Head of caudate nucleus (tissue), 42 donors: ENCODE measurements at regions not wholly inside any gene's neighbourhood (a gene's known extent, or its start where the extent isn't known, plus 50 kb on each side); places are given as distances from the start of the nearest gene placed in this dataset.

Experiments
- DNase-seq, 42 donors: peaks; one replicate each; pipeline versions ENCODE4 v3.0.0 to v3.0.0-alpha.2; 2020 to 2021; ENCODE audit warnings: mixed read lengths in 7 of 42
- intact Hi-C: fragments of 100-400 bp; cut with DNase I; formaldehyde crosslinking; loops from one replicate; pipeline ENCODE4 v1.15.0; 2022

DNA sequence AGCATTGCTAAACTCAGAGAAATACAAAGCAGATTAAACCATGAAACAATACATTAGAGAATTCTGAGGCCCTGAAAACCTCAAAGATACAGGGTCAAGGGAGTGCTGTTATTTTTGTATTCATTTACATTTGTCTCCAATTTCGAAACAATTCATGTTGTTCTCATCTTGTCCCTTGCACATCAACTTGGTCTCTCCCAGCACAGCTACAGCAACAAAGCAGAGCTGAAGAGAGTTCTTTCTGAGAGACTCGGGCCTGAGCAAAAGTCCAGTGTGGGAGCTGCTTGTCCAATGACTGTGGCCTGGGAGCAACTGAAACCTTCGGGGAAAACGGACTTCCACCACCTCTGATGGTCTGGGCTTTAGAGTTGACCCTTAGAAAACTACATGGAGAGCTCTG is 79.4 kb upstream of the CDKN3 start:
- intact Hi-C loops, result no loop called here

DNA sequence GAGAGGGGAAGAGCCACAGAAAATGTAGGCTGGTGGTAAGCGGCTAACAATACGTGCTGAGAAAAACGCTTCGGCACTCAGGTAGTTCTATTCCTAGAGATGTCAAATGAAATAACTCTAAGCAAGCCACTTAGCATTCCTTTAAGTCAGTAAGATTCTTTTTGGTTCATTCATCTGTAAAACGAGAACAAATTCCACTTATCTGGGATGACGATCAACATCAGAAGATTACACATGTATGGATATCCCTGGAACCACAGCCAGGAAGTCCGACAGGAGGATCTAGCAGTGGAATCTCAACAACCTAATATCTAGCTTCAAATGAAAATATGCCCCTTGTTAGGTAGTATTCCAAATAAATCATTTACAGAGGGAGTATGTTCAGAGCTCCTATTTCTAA is 74.6 kb upstream of the CDKN3 start:
- DNase-seq, result no peak
- intact Hi-C loops, result no loop called here

More for the DNA sequence above, 79.4 kb upstream of the CDKN3 start:
- DNase-seq, result no peak

DNA sequence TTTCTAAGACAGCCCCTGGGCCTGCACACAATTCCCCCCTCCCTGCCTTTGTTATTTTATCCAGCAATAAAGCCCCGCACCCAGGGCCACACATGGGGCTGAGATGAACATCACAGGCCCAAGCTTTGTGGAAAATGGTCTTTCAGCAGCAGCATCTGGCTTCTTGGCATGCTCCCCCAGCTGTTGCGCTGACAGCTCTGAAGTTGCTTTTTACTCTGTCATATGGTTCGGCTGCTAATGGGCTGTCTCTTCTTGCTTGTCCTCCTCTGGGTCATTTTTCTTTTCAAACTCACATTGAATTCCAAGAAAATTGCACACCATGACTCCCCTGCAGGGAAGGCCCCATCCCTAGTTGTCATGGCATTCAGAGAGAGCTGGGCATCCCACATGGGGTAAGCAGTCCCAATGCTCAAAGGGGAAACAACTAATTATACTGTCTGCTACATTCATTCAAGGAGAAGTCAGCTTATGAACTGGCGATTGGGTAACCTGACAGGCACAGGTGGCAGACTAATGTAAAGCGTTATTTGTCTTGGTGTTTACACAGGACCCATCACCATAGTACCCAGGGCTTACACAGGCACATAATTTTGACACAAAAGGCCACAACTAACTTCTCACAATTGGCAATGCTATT is 74.0 kb upstream of the CDKN3 start:
- intact Hi-C loops, result no loop called here
- peak in 5 of 42 donors; percentile 7 to 18 (median 9) for DNase-seq

DNA sequence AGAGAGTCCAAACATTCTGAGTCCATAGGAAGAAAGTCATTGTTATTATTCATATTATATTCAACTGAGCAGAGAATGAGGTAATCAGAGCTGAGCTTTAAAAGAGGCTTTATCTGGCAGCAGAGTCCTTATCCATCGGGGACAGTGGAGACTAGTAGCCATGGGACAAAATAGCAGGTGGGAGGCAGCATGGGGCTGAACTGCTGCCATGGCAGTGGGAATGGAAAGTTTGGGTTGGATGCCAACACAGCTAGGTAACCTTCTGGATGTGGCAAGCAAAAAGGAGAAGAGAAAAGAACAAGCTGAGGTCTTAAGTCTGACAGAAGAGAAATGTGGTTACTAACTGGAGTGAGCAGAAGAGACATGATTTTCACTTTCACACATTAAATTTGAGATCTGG is 71.0 kb upstream of the CDKN3 start:
- intact Hi-C loops, result no loop called here
- DNase-seq, result no peak

DNA sequence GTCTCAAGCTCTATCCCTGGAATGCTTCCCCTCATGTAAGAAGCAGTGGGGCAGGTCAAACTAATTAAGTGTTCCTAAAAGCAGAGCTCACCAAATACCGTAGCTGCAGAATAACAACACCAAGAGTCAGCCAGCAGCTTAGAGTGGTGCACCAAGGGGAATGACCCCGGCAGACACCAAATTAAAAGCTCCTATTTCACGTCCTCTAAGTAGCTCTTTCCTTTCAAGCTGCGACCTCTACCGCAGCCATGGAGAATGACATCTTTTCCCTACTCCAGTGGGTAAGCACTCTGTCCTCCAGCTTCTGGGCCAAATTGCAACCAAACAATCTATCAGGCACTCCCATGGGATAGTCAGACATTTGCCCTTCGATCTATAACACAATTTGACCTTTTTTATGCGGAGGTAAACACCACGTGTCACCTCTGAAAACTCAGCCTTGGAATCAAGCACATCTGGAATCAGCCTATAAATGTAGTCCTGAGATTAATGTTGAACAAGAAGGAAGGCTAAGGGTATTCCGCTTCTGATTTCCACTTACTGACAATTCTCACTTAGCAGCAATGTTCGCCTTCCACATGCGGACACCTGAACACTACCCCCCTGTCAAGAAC is 67.6 kb upstream of the CDKN3 start:
- intact Hi-C loops, result no loop called here
- peak in 35 of 42 donors; percentile 9 to 78 (median 43) for DNase-seq

DNA sequence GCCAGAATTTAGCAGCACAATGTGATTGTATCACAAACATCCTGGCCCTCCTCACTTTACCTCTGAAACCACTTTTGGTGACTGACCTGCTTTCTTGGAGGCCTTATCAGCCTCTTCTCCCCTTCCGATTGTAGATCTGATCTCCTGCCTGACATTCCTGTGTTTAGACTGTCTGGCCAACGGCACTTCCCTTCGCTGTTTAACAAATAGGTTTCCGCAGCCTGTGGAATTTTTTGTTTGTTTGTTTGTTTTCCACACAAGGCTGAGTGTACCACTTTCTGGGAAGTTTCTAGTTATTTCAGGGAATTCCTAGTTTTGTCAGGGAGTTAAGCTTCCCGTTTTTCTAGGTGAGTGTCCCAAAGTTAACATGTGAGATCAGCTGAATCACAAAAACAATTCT is 65.9 kb upstream of the CDKN3 start:
- intact Hi-C loops, result no loop called here
- no peak for DNase-seq

DNA sequence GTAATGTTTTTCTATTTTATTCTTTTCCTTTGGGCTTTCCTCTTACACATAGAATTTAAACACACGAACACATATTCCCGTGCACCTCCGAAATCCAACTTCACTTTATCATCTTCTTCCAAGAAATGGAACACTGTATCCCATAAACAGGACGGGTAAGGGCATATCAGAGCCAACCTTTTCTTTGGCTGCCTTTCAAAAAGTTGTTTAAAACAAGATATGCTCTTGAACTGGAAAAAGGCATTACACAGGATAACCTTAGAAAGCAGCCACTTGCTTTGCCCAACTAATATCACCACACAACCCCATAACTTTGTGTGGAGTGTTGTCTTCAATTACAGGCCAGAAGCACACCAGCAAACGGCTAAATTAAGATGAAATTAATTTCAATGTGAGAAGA is 65.3 kb upstream of the CDKN3 start:
- intact Hi-C loops, result no loop called here
- no peak for DNase-seq

DNA sequence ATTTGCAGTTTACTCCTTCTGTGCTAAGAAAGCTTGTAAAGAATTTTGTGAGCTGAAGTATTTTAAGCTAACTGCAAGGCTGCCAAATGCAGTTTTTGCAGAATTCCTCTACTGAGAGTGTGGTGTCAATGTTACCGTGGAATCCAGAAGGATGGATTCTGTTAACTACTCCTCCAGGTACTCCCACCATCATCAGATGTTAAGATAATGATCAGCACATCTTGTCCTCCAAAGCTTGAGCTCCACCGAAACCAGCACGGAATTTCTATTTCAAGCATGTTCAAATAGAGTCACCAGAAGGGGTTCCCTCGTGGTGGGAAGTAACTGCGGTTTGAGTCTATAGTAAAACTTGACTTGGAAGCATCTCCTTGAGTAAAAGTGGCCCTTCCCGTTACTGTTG is 64.3 kb upstream of the CDKN3 start:
- intact Hi-C loops, result no loop called here
- peak in 6 of 42 donors; percentile 5 to 38 (median 18) for DNase-seq

DNA sequence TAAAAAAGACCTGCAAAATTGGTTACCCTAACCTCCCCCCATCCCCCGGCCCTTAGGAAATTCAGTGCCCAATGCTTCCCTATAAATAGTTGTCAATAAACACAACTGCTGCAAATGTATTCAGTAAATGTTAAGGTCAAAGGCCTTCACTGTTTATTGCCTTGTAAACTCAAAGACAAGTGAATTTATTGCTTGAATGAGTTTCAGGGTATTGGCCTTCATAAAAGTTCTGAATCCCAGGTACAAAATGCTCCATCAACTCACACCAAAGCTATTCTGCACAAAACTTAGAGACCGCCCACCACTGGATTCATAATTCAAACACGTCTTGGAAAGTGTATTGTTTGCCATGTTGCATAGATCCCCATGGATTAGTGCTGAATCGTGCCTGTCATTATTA is 63.3 kb upstream of the CDKN3 start:
- intact Hi-C loops, result no loop called here
- DNase-seq, result no peak

DNA sequence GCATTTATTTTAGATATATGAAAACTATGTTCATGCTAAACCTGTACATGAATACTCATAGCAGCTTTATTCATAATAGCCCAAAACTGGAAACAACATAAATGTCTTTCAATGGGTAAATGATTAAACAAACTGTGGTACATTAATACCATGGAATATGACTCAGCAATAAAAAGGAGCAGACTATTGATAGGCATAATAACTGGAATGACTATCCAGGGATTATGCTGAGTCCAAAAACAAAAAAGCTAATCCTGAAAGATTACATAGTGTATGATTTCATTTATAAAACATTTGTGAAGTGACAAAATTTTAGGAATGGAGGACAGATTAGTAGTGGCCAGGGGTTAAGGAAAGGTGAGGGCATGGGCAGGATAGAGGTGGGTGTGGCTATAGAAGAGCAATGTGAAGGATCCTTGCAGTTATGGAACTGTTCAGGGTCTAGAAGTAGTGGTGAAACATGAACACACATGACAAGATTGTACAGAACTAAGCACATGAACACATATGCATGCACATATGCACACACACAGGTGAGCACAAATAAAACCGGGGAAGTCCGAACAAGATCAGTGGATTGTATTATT is 61.1 kb upstream of the CDKN3 start:
- no peak for DNase-seq
- intact Hi-C loops, result no loop called here

DNA sequence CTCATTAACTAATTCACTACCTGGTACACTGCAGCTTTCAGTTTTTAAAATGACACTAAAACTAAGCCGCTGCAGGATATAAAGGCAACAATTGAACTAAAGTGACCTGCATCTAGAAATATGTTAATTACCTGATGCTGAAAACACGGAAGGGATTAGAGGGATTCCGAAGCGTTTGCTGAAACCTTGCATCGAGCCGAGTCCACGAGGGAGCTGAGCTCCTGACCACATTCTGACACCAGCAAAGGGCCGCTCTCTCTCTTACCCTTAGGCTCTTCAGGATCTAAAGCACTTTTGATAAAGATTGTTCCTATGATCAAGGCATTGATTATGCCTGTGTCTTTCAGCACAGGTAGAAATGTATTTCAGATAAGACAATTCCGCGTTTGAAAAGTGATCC is 59.5 kb upstream of the CDKN3 start:
- no peak for DNase-seq
- intact Hi-C loops, result no loop called here

DNA sequence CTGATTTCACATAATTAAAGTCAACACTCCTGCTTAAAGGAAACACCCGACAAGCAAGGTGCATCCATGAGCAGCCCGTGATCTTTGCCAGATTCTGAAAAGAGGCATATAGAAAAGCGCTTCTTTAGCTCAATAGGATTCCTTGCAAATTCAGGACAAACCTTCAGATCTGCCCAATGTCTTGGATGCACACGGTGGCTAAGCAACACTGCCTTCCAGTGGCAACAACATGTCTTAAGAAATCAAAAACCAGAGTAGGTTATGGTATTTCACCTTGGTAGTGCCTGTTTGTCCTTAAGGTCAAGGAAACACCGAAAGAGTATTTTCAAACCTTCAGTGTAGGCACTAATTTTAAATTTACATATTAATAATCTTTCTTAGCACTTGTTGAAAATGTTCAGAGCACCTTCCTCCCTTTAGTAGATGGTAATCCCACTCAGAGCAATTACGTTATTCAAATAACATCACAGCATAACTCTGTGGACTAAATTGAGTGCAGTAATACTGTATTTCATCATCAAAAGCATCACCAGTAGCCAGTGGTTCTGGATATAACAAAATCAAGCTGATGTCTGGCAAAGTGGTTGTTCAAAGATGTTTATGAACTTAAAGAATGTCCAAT is 58.0 kb upstream of the CDKN3 start:
- intact Hi-C loops, result no loop called here
- DNase-seq, result no peak

DNA sequence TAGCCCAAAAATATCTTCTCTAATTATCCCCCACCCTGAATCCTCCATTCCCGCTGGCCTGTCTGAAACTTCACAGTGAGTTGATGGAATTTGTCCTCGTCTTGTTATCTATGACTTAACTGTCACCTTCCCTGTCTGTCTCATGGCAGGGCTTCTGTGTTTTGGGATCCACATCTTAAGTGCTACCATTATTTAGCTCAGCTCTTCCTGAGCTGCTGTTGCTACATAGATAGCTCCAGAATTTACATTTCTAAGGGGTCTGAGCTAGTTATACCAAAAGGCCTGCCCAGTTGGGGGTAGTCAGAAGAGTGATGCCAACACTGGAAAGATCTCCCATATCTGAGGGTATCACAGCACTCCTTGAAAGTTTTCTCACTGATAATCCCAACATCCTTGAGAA is 57.0 kb upstream of the CDKN3 start:
- intact Hi-C loops, result no loop called here
- no peak for DNase-seq

DNA sequence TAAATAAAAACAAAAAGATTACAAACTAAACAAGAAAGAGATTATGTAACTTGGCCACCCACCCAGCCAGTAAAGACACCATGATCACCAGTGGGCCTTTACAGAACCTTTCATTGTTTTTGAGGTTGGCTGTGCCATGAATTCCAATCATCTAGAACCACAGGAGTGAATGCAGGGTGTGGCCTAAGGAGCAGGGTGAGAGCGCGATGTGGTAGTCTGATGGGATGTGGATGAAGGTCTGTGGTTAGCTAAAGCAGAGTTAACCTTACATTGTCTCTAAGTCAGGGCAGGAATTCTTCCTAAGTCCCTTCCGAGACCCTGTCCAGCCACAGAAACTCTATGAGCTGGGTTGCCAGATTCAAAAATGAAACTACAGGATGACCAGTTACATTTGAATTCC is 54.0 kb upstream of the CDKN3 start:
- intact Hi-C loops, result no loop called here
- DNase-seq, result no peak

DNA sequence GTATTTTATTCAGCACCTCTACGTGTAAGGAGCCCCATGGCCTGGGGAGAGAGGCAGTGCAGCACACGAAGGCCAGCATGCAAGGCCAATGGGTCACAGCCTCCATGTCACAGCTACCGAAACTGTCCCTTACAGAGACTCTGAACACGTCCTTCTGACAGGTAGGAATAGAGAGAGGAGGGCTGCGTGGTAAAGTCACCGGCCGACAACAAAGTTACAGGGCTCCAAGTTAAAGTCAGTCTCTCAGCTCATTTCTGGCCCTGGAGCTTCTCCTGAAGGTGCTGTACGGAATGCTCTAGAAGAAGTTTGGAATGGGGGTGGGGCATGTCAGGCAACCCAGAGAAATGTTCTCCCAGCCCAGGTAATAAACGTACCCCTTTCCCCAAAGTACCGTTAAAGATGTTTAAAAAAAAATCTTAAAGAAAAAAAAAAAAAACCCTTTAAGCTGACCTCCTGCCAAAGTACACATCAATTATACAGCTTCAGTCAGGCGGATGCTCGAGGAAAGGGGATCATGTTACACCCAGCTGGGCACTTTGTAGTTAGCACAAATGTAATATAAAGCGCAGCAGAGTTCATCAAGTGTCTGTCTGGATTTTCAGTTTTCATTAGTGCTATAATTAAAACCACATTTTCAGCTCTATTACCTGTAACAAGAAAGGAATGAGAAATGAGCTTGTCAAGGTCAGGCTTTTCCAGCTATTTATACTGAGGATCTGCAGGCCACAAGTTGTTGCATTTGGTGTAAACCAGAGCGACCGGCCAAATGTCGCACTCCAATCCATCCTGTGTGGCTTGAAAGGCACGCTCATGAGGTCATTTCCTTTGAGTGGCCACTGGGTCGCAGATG is 53.3 kb upstream of the CDKN3 start:
- intact Hi-C loops, result no loop called here

DNA sequence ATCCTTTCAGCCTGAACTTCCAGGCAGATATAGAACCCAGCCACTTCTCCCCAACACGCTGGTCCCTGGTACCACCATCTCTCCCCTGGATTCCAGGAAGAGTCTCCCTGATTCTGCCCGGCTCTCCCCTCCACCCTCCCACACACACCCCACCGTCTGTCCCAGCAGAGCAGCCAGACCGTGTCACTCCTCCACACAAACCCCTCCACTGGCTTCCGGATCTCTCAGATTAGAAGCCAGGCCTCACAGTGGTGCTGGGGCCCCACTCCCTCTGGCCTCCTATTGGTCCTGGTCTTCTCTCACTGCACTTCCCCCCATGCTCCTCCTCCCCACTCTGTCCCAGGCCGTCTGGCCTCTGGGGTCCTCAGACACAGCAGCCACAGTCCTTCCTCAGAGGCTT is 52.4 kb upstream of the CDKN3 start:
- intact Hi-C loops, result no loop called here
- no peak for DNase-seq

More for the DNA sequence above, 53.3 kb upstream of the CDKN3 start:
- DNase-seq, result no peak

DNA sequence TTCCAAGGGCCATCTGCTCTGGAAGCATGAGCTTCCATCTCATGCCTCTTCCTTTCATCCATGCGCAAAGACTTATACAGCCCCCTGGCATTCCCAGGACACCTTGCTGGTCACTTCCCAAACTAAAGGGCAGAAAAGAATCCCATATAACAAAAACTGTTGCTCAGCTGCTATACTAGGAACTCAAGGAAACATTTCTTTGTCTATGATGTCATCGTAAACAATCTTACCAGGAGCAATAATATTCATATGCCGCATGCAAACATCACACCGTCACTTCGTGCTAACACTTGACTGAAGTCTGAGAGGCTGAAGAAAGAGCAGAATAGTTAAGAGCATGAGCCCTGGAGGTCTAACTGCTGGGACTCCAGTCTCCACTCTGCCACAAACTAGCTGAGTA is 50.5 kb upstream of the CDKN3 start:
- DNase-seq, result no peak

More for the DNA sequence above, 50.5 kb upstream of the CDKN3 start:
- intact Hi-C loops, result loop anchor here (5.0 kb wide), 1 partner anchor 809 kb away; no protein-coding TSS in a partner anchor
